Panc1 (cell line): ENCODE measurements at regions not wholly inside any gene's neighbourhood (a gene's known extent, or its start where the extent isn't known, plus 50 kb on each side); places are given as distances from the start of the nearest gene placed in this dataset.

Experiments used
- ATAC-seq: fragments of 200-7000 bp; cut with Tn5 transposase; 2 replicates; pipeline ENCODE4 v1.9.1; 2020; ENCODE audit warnings: mild to moderate bottlenecking, moderate library complexity
- BruUV-seq: library from RNA; stranded (reverse); fragments of 400-500 nt; replicated peaks from 2 replicates; lab custom pipeline; 2021; lab: Mats Ljungman, UMichigan
- CTCF ChIA-PET: fragments of 300-600 bp; sonication (Branson Sonifier 250); formaldehyde crosslinking; loops from one replicate; lab custom pipeline; 2022; ENCODE audit warnings: antibody characterized with exemption; lab: Charles Lee
- POLR2A ChIA-PET: fragments of 300-600 bp; sonication (Branson Sonifier 250); formaldehyde crosslinking; loops from one replicate; lab custom pipeline; 2022; ENCODE audit warnings: antibody characterized with exemption; lab: Charles Lee
- DNase-seq: peaks from one replicate; pipeline ENCODE4 v3.0.0-alpha.2; 2010; ENCODE audit warnings: low read depth, low spot score
- H3K27ac ChIP-seq: 2 replicates; pipeline ENCODE4 v1.5.1; 2011; ENCODE audit warnings: mild to moderate bottlenecking, low read length, inconsistent platforms
- H3K27me3 ChIP-seq: fragments of 200-500 bp; sonication (Bioruptor generic); 2 replicates; pipeline ENCODE4 v1.6.0; 2014; ENCODE audit warnings: low read length, inconsistent platforms; ENCODE audit not compliant: control insufficient read depth, insufficient read depth
- H3K36me3 ChIP-seq: fragments of 200-500 bp; sonication (Bioruptor generic); 2 replicates; pipeline ENCODE4 v1.5.1; 2014; ENCODE audit warnings: inconsistent platforms, mild to moderate bottlenecking, low read length, moderate library complexity; ENCODE audit not compliant: control insufficient read depth, insufficient read depth
- H3K4me1 ChIP-seq: 2 replicates; pipeline ENCODE4 v1.5.1; 2011; ENCODE audit warnings: inconsistent platforms, mild to moderate bottlenecking, low read length, moderate library complexity; ENCODE audit not compliant: control insufficient read depth, insufficient read depth
- H3K4me3 ChIP-seq, 2 experiments: 2 replicates each; pipeline ENCODE4 v1.5.1; 2011 to 2012; ENCODE audit warnings: low read depth in 2 of 2, low read length in 2 of 2, mild to moderate bottlenecking in 2 of 2, inconsistent platforms in 1 of 2, moderate library complexity in 1 of 2
- H3K9me3 ChIP-seq: fragments of 200-500 bp; sonication (Bioruptor generic); 2 replicates; pipeline ENCODE4 v1.5.1; 2014; ENCODE audit warnings: low read depth, mild to moderate bottlenecking, inconsistent platforms, low read length, moderate library complexity; ENCODE audit not compliant: control insufficient read depth, insufficient read depth
- CTCF ChIP-seq: fragments of 450-650 bp; IDR thresholded peaks from 2 replicates; pipeline ENCODE4 v1.5.1; 2017; ENCODE audit warnings: mild to moderate bottlenecking
- POLR2AphosphoS5 ChIP-seq: IDR thresholded peaks from 2 replicates; pipeline ENCODE4 v1.6.1; 2012; ENCODE audit warnings: mild to moderate bottlenecking, low read depth, low read length, moderate library complexity
- REST ChIP-seq, 2 experiments: IDR thresholded peaks; 2 replicates each; pipeline ENCODE4 v1.6.1; 2011 to 2012; ENCODE audit warnings: low read depth in 2 of 2, control low read depth in 1 of 2, low read length in 1 of 2, mild to moderate bottlenecking in 1 of 2, moderate library complexity in 1 of 2; ENCODE audit not compliant: insufficient read depth in 1 of 2
- SIN3A ChIP-seq: IDR thresholded peaks from 2 replicates; pipeline ENCODE4 v1.6.1; 2012; ENCODE audit warnings: low read depth, mild to moderate bottlenecking, low read length, moderate library complexity, borderline replicate concordance; ENCODE audit not compliant: insufficient read depth
- TCF7L2 ChIP-seq: IDR thresholded peaks from 2 replicates; pipeline ENCODE4 v1.6.1; 2011; ENCODE audit warnings: mild to moderate bottlenecking, low read depth, low read length, inconsistent platforms
- in situ Hi-C: cut with HindIII; loops from 2 replicates; pipeline ENCODE4 v1.10.0; 2016; ENCODE audit warnings: low sequenced_read_pairs, low pct_unique_long_range_greater_than_20kb
- intact Hi-C: fragments of 100-400 bp; cut with micrococcal nuclease; formaldehyde crosslinking; loops from one replicate; pipeline ENCODE4 v1.10.0; 2022; ENCODE audit not compliant: unreplicated experiment

- ChIA-PET POLR2A (no interaction called here), CTCF (no interaction called here)
- Histone ChIP-seq H3K4me3 (no peak overlapping the region), H3K27ac (no peak overlapping the region), H3K9me3 (no peaks in the 10 kb centered on the region), H3K4me1 (no peaks in the 10 kb centered on the region), H3K27me3 (no peaks in the 10 kb centered on the region), H3K36me3 (no peaks in the 10 kb centered on the region)
- intact Hi-C loops = no loop called here
- no peak for DNase-seq
- no peak for ATAC-seq
- in situ Hi-C loops = no loop called here
- TF ChIP-seq CTCF = no peak
- no peak for TF ChIP-seq REST (IDR thresholded peaks at IDR 0.05; ENCODE audit: insufficient read depth in 1 of 2, low read depth in 2 of 2, low read length in 1 of 2)
- no peak for TF ChIP-seq POLR2AphosphoS5
- TF ChIP-seq TCF7L2 = no peak
- TF ChIP-seq SIN3A = no peak
- no TSS peak for BruUV-seq
These were observed 680.4 kb upstream of the GJE1 start for GRCh38 chr6:141452354-141452686.

GRCh38 chr6:141451511-141452353, 681.0 kb upstream of the GJE1 start:
- no peaks in the 10 kb centered on the region for H3K27me3 ChIP-seq
- CTCF ChIA-PET = no interaction called here
- intact Hi-C loops (no loop called here), in situ Hi-C loops (no loop called here)
- H3K4me3 ChIP-seq = no peak overlapping the region
- no peak for TF ChIP-seq POLR2AphosphoS5
- no peak for TF ChIP-seq REST (IDR thresholded peaks at IDR 0.05; ENCODE audit: insufficient read depth in 1 of 2, low read depth in 2 of 2, low read length in 1 of 2)
- TF ChIP-seq CTCF = no peak
- no peak for TF ChIP-seq SIN3A
- no peak for TF ChIP-seq TCF7L2
- H3K9me3 ChIP-seq = no peaks in the 10 kb centered on the region
- no peaks in the 10 kb centered on the region for H3K36me3 ChIP-seq
- no peak overlapping the region for H3K27ac ChIP-seq
- DNase-seq (peak; percentile 43), ATAC-seq (peak; percentile 51; the same call in 1 of the 2 replicates)
- POLR2A ChIA-PET = no interaction called here
- no TSS peak for BruUV-seq
- H3K4me1 ChIP-seq = no peaks in the 10 kb centered on the region
